ENCODE measurements at regions not wholly inside any gene's neighbourhood (a gene's known extent, or its start where the extent isn't known, plus 50 kb on each side); places are given as distances from the start of the nearest gene placed in this dataset.

DNA sequence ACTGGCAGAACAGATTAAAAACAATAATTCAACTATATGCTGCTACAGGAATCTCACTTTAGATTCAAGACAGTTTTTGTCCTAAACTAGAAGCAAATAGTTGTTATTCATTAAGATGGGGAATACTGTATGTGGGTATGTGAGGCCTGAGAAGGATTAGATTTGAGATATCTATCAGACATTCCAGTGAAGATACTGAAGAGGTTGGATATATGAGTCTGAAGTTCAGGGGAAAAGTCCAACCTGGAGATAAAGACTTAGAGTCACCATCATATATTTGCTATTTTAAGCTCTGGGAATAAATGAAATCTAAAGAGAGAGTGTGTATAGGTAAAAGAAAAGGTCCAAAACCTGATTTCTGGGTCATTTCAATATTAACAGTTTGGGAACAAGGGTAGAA is 96.2 kb upstream of the RBBP8 start:
- no peaks in the 10 kb centered on the region for H3K36me3 ChIP-seq (ENCODE audit: insufficient read depth, low read length, poor library complexity, severe bottlenecking)
- H3K9me3 ChIP-seq (ENCODE audit: low read depth, low read length, poor library complexity, severe bottlenecking), result no peaks in the 10 kb centered on the region
- no peak overlapping the region for H3K27ac ChIP-seq (ENCODE audit: low read depth, low read length, poor library complexity, severe bottlenecking)
- CTCF ChIA-PET, result no interaction called here
- TF ChIP-seq EZH2 (IDR thresholded peaks at IDR 0.05; ENCODE audit: borderline replicate concordance, low read depth, low read length, poor library complexity, severe bottlenecking), result no peak
- TF ChIP-seq, protein P1, sequence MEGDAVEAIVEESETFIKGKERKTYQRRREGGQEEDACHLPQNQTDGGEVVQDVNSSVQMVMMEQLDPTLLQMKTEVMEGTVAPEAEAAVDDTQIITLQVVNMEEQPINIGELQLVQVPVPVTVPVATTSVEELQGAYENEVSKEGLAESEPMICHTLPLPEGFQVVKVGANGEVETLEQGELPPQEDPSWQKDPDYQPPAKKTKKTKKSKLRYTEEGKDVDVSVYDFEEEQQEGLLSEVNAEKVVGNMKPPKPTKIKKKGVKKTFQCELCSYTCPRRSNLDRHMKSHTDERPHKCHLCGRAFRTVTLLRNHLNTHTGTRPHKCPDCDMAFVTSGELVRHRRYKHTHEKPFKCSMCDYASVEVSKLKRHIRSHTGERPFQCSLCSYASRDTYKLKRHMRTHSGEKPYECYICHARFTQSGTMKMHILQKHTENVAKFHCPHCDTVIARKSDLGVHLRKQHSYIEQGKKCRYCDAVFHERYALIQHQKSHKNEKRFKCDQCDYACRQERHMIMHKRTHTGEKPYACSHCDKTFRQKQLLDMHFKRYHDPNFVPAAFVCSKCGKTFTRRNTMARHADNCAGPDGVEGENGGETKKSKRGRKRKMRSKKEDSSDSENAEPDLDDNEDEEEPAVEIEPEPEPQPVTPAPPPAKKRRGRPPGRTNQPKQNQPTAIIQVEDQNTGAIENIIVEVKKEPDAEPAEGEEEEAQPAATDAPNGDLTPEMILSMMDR (conservative IDR thresholded peaks at IDR 0.05; ENCODE audit: low read depth, low read length), result no peak
- peaks cover 4% of the 10 kb centered on the region for H3K4me1 ChIP-seq (ENCODE audit: insufficient read depth, low read length, poor library complexity, severe bottlenecking)
- intact Hi-C loops (cut with micrococcal nuclease; ENCODE audit: unreplicated experiment), result no loop called here
- DNase-seq (ENCODE audit: low spot score), result no peak
- H3K27me3 ChIP-seq (replicated peaks; ENCODE audit: insufficient read depth, low read depth, low read length, poor library complexity), result no peaks in the 10 kb centered on the region
- BruUV-seq (replicated peaks), result no TSS peak
- no peak overlapping the region for H3K4me3 ChIP-seq (ENCODE audit: low read depth, low read length, poor library complexity, severe bottlenecking)
- POLR2A ChIA-PET (ENCODE audit: low non-redundant PET), result no interaction called here

DNA sequence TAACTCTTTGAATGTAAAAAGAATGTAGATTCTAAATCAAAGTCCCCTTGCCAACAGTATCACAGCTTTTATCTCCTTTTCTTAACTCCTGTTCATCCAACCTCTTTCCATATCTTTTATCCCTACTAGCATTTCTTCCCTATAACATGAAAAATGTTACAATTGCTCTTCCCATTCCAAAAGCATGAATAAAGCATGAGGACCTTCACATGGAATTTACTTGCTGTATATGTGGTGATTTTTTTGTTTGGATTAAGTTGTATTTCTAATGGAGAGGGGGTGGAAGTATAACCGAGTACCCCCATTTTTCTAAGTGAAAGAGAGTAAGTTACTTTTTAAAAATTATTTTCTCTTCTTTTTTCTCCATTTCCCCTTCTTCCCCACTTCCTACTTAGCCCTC is 94.9 kb upstream of the RBBP8 start:
- DNase-seq (ENCODE audit: low spot score), result no peak
- Histone ChIP-seq H3K4me3 (ENCODE audit: low read depth, low read length, poor library complexity, severe bottlenecking) (no peak overlapping the region), H3K9me3 (ENCODE audit: low read depth, low read length, poor library complexity, severe bottlenecking) (no peaks in the 10 kb centered on the region), H3K27ac (ENCODE audit: low read depth, low read length, poor library complexity, severe bottlenecking) (no peak overlapping the region), H3K4me1 (ENCODE audit: insufficient read depth, low read length, poor library complexity, severe bottlenecking) (peaks cover 8% of the 10 kb centered on the region), H3K27me3 (replicated peaks; ENCODE audit: insufficient read depth, low read depth, low read length, poor library complexity) (no peaks in the 10 kb centered on the region), H3K36me3 (ENCODE audit: insufficient read depth, low read length, poor library complexity, severe bottlenecking) (no peaks in the 10 kb centered on the region)
- POLR2A ChIA-PET (ENCODE audit: low non-redundant PET), result interaction anchor here (0.6 kb wide), 1 partner anchor 44 kb away, joined by 3 read pairs; no protein-coding TSS in a partner anchor
- intact Hi-C loops (cut with micrococcal nuclease; ENCODE audit: unreplicated experiment), result no loop called here
- TF ChIP-seq EZH2 (IDR thresholded peaks at IDR 0.05; ENCODE audit: borderline replicate concordance, low read depth, low read length, poor library complexity, severe bottlenecking), result no peak
- TF ChIP-seq, protein P1 (conservative IDR thresholded peaks at IDR 0.05; ENCODE audit: low read depth, low read length), result no peak
- CTCF ChIA-PET, result no interaction called here
- BruUV-seq (replicated peaks), result no TSS peak

DNA sequence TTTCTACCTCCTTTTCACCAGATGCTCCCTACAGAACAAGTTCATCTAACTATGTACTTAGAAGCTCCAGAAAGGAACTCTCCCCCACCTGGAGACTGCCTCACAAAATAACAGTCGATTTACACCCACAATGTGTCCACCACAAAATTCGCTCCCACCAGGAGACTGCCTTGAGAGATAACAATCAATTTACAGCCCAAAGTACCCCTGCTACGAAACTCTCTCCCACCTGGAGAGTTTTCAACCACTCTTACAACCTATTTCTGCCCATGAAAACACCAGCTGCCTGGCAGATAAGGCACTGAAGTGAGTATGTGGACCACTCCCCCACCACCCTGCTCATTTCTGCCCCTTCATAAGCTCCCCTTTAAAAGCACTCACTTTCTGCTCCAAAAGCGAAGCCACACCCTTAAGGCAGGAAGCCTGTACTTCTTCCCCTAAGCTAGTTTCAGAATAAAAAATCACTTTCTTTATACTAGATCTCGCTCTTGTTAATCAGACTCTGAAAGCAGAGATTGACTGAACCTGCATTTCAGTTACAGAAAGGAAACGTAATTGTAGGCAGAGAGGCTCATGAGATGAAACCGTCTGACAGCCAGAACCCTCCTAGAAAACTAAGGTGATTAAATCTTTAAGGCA is 94.4 kb upstream of the RBBP8 start:
- Histone ChIP-seq H3K27me3 (replicated peaks; ENCODE audit: insufficient read depth, low read depth, low read length, poor library complexity) (no peaks in the 10 kb centered on the region), H3K9me3 (ENCODE audit: low read depth, low read length, poor library complexity, severe bottlenecking) (no peaks in the 10 kb centered on the region), H3K36me3 (ENCODE audit: insufficient read depth, low read length, poor library complexity, severe bottlenecking) (no peaks in the 10 kb centered on the region), H3K4me1 (ENCODE audit: insufficient read depth, low read length, poor library complexity, severe bottlenecking) (peaks cover 8% of the 10 kb centered on the region), H3K4me3 (ENCODE audit: low read depth, low read length, poor library complexity, severe bottlenecking) (no peak overlapping the region), H3K27ac (ENCODE audit: low read depth, low read length, poor library complexity, severe bottlenecking) (no peak overlapping the region)
- ChIA-PET POLR2A (ENCODE audit: low non-redundant PET) (interaction anchor here (0.6 kb wide), 1 partner anchor 44 kb away, joined by 3 read pairs; no protein-coding TSS in a partner anchor), CTCF (no interaction called here)
- TF ChIP-seq, protein P1 (conservative IDR thresholded peaks at IDR 0.05; ENCODE audit: low read depth, low read length), result no peak
- TF ChIP-seq EZH2 (IDR thresholded peaks at IDR 0.05; ENCODE audit: borderline replicate concordance, low read depth, low read length, poor library complexity, severe bottlenecking), result no peak
- intact Hi-C loops (cut with micrococcal nuclease; ENCODE audit: unreplicated experiment), result no loop called here
- DNase-seq (ENCODE audit: low spot score), result no peak
- BruUV-seq (replicated peaks), result no TSS peak
